CD4-positive, alpha-beta T cell treated with Interleukin-6 for 4 hours (primary cell): ENCODE measurements at regions not wholly inside any gene's neighbourhood (a gene's known extent, or its start where the extent isn't known, plus 50 kb on each side); places are given as distances from the start of the nearest gene placed in this dataset.
"Not testable (repeated sequence)": the region's sequence is repeated elsewhere in the genome, so short reads cannot be mapped to it uniquely, and the experiment has no call there.

Experiments used
- DNase-seq: peaks from one replicate; pipeline ENCODE4 v3.0.0-alpha.2; 2020; ENCODE audit warnings: mixed read lengths

DNA sequence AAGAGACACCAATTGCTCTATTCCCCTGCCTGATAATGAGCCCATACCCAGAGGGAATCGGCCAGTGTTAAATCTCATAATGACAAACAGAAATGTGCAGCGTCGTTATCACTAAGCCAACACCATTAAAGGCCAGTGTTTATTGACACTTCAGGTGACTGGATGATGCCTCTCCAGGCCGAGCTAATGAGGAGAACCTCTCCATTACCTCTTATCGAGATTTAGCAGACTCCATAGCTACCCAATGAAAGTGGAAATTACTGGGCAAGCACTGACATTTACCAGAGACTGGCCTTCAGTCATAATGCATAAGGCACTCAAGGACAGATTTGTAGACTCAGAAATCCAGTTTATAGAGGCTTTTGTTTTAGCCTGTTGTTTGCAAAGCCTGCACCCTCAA is 669.5 kb downstream of the MAFB start:
- DNase-seq, result no peak

- DNase-seq, result no peak
These were observed 671.3 kb downstream of the MAFB start for GRCh38 chr20:40017765-40018164.

DNA sequence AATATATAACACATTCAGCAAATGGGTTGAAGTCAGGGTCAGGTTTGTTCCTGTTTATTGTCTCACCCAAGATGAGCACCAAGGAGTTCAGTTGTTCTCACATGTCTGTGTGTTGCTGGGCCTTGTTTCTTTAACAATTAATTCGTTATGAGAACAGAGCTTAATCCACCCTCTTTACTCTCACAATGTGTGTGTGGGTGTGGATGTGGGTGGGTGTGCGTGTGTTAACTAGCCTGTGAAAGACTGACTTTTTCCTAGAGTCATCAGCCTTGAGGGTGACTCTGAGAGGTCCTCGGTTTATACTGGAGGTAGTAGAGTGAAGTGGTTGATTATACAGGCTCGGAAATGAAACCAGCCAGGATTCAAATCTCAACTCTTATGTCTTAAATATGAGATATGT is 672.1 kb downstream of the MAFB start:
- DNase-seq, result no peak

DNA sequence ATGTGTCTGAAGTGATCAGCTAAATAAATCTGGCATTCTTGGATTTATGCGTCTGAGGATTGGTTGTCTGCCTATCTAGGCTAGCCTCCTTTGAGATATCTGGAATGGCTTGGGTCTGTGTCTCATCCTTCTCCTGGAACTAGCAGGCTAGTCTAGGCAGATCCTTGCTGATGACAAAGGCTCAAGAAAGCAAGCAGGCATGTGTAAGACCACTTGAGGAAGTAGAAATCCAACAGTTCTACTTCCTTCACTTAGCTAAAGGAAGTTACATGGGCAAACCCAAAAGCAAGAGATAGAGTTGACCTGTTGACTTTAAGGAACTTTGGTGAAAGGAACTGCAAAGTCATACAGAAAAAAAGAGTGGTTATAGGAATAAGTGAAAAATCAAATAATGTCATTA is 672.6 kb downstream of the MAFB start:
- DNase-seq, result no peak

- DNase-seq, result not testable (repeated sequence)
These were observed 677.0 kb downstream of the MAFB start for GRCh38 chr20:40012026-40012425.

DNA sequence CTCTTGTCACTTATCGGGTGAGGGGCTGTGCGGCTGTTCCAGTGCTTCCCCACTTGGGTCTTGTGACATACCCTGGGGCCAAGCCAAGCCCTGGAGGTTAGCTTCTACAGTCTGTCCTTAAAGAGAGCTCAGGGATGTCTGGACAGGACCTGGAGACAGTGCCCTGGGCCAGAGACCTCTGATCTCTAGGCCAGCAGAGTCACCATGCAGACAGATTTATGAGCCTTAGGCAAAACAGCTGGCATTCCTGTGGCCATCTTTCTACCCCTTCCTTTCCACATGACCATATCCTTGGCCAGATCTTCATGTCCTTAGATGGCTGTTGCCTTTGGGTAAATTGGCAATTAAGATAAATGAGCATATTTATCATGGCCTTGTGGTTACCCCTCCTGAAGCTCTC is 678.6 kb downstream of the MAFB start:
- DNase-seq, result no peak

DNA sequence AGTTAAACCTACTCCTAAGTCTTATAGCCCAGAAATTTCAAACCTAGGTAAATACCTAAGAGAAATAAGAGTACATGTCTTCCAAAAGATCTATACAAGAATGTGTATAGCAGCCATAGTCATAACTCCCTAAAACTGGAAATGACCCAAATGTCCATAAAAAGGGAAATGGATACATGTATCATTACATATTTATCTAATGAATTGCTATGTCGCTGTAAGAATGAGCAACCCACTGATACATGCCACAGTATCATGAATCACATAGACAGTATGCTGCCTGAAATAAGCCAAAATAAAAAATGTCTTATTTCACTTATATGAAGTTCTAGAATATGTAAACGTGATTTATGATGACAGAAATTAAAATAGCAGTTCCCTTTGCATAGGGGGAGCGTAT is 679.5 kb downstream of the MAFB start:
- DNase-seq, result no peak

GRCh38 chr20:40008177-40008576 is 680.9 kb downstream of the MAFB start:
- no peak for DNase-seq

- DNase-seq, result no peak
These were observed 682.7 kb downstream of the MAFB start for GRCh38 chr20:40006168-40006860.

DNA sequence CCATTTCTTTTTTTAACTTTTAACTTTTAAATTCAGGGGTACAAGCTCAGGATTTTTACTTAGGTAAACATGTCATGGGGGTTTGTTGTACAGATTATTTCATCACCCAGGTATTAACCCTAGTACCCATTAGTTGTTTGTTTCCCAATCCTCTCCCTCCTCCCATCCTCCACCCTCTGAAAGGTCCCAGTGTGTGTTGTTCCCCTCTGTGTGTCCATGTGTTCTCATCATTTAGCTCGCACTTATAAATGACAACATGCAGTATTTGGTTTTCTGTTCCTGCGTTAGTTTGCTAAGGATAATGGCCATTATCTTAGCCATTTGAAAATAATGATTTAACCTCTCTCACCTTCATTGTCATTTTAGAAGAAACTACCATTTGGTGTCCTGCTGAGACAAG is 684.9 kb downstream of the MAFB start:
- not testable (repeated sequence) for DNase-seq

- no peak for DNase-seq
These were observed 695.3 kb downstream of the MAFB start for GRCh38 chr20:39993742-39994141.

DNA sequence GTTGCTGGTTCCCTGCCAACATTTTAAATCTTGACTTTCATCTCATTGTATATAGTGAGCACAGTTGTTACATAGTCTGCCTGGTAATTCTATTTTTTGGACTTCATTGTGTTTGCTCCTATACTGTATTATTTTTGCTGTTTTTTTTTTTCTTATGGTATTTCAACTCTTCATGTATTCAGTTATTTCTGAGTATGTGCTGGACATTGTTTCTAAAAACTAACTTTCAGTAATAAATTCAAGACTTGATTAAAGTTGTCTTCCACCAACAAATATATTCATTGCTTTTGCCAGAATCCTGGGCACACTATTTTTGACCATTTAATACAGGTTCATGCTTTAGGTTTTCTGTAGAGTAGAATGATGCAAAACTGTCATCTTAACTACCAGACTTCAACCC is 698.3 kb downstream of the MAFB start:
- no peak for DNase-seq

DNA sequence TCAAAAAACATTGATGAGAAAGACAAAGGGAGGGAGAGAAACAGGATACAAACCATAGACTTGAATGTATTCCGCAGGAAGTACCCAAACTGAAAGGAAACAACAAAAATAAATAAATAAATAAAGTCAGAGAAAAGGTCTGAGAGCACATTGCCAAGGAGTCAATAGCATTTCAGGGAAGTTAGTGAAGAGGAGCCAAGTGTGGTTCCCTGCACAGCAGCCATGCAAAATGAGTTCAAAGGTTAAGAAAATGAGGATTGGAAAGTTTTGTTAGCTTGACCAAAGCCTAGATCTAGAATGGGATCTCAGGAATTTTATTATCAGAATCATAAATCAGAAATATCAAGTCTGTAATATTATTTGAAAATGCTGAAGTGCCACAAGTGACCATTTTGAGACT is 700.0 kb downstream of the MAFB start:
- no peak for DNase-seq

DNA sequence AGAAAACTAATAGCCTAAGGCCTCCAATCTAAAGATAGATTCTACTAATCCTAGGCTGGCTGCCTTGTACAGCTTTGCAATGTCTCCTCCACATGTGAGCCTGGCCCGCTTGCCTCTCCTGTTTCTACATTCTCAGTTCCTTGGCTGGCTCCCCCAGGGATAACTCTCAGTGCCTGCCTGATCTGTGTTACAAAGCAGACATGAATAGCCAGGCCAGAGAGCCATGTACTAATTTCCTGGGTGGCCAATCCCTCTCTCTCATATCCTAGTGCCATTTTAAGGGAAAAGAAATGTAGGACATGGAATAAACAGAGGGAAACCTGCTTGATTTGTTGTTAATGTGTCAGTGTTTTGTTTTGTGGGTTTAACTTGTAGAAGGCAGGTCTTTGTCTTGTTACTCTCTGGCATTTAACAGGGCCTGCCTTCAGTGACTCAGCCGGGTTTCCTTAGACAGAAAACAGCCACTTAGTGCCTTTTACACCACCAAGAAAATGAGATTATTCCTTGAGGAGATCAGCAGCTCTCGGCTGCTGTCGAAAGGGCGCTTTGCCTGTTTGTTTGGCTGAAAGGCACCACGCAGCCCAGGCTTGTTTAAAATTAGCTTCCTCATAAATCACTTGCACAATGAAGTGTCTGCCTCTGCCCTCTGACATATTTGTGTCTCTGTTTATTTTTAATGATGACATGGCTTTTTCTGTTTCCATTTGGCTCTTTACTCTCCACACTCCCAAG is 702.7 kb downstream of the MAFB start:
- no peak for DNase-seq

DNA sequence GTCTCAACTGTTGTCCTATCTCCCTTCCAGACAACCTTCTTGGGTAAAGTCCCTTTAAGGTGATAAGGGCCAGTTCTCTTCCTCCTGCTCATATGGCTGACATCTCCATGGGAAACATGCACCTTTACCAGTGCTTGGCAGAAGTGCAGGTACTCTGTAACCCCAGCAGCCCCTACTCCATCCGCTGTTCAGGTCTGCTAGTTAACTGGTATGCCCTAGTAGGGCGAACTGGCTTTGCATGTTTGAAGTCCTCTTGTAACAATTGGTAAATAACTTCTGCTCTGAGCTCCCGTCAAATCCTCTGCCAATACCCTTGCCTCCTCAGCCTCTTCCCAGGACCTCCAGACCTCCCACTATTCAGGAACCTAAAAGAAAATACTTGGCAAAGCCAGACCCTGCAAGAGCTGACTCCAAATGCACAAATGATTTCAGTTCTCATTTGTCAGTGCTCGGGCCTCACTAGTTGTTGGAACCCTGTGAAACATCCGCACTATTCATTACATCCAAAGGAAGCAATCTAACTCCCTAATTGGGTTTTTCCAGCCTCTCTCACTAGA is 703.7 kb downstream of the MAFB start:
- no peak for DNase-seq

- DNase-seq, result no peak
These were observed 705.4 kb downstream of the MAFB start for GRCh38 chr20:39983655-39984054.

DNA sequence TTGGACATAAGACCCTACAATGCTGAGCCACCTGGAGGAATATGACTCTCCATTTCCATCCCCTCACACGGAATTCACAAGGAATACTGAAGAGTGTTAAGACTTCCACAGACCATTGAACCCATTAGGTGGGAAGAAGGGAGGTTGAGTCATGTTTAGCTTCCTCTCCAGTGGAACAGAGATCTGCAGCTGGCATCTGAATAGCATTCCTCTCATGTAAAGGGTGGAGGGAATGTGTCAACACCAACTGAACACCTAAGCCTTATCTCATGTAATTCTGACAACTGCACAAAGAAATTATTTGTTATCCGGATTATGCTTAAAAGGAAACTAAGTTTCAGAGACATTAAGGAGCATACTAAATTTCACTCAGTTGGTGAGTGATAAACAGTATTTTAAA is 705.9 kb downstream of the MAFB start:
- DNase-seq, result no peak

DNA sequence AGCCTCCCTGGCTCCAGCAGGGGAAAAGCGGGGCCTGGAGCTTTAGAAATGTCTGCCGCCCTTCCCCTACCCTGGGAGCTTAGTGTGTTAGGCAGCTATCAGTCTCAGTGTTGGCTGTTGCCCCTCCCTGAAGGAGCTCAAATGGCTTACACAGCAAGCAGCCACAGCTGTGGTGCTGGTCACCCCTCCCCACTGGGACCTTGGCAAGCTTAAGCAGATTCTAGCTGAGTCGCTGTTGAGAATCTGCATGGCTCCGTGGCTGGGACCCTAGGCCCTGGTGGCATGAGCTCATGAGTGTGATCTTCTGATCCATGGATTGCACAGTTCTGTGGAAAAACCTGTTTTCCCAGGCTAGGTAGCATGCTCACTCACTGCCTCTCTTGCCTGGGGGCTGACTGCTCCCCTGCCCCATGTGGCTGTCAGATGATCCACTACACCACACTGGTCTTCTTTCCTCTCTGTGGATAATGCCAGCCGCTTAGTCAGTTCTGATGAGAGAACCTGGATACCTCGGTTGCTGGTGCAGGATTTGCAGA is 714.0 kb downstream of the MAFB start:
- no peak for DNase-seq

DNA sequence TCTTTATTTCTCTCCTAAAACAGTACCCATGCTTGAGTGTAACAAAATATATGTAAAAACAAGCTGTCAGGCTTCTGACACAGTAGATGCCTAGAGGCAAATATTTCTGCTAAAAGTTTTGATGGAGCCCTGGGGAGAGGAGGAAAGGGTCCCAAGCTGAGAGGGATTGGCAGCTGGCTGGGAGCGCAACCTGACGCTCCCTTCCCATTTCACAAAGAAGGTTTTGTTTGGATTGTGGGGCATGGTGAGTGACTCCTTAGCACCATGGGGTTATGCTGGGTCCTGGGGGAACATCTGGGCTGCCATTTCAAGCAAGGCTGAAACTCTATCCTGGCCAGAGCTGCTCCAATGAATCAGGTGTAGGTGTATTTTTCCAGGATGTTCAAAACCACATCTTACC is 720.5 kb downstream of the MAFB start:
- DNase-seq, result no peak

GRCh38 chr20:39967806-39968205 is 721.2 kb downstream of the MAFB start:
- DNase-seq, result no peak

DNA sequence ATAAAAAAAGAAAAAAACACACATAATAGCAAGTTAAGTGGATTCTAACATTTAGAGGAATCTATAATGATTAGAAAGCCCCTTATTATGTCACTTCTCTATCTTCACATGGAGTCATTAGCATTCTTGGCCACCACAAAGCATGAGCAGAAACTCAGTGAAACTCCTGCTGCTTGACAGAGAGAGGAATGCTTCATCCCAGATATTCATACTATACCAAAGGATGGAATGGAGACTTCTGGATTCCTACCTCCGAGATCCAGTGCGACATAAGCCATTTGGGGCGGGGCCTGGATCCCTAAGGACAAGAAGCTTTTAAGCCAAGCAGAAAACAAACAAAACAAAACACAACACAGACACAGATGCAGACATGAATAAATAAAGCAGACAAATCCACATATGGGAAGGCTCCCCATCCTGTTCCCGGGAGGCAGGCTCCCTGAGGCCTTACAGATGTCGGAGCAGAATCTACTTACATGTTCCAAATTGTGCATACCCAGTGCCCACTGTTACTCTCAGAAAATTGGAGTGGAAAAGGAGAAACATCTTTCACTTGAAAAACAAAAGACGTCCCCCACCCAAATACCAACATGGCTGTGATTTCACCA is 727.3 kb downstream of the MAFB start:
- DNase-seq, result no peak

- no peak for DNase-seq
These were observed 728.3 kb downstream of the MAFB start for GRCh38 chr20:39960522-39961428.

GRCh38 chr20:39957911-39958310 is 731.1 kb downstream of the MAFB start:
- DNase-seq, result not testable (repeated sequence)
